LNCaP clone FGC (cell line): ENCODE measurements at regions not wholly inside any gene's neighbourhood (a gene's known extent, or its start where the extent isn't known, plus 50 kb on each side); places are given as distances from the start of the nearest gene placed in this dataset.

Experiments used
- DNase-seq: peaks from one replicate; pipeline ENCODE4 v3.0.0-alpha.2; 2011; ENCODE audit warnings: low read depth
- H3K4me3 ChIP-seq: 2 replicates; pipeline ENCODE4 v1.5.1; 2011; ENCODE audit warnings: mild to moderate bottlenecking, low read depth, low read length, control low read depth
- TF ChIP-seq, protein P1 (sequence below): IDR thresholded peaks from 2 replicates; pipeline ENCODE4 v1.5.1; 2012; ENCODE audit warnings: mild to moderate bottlenecking; ENCODE audit not compliant: control insufficient read depth, insufficient read depth; ENCODE audit errors: extremely low read depth

DNA sequence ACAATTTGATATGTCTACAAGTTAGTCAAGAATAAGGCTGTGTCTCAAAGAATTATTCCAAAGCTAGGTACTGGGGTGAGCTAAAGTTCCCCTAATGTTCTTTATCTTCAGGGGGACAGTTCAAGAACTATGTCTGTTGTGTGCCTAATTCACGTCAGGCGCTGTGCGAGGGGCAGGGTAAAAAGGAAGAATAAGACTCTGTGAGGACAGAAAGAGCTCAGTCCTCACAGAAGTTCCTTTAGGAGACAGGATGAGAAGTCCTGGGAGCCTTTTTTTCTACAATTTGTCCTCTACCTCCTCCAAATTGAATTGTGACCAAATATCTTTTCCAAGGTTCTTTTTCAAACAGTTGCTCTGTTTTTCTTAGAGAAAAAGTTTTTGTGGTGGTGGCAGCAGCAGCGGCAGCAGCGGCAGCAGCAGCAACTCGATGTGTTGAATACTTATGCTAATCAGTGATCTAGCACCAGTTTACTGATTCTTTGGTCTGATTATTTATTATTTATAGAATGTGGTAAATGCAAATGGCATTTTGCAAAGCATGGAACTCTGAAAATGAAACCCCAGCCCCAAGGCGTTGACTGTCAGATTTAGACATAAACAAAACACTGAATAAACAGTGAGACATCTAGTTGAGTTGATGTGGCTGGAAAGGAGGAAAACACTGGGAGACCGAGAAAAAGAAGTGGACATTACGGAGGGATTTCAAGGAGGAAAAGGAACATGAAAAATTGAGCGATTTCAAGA lies 88.6 kb downstream of the GTPBP8 start:
- no peak overlapping the region for H3K4me3 ChIP-seq
- no peak for DNase-seq
- TF ChIP-seq, protein P1, sequence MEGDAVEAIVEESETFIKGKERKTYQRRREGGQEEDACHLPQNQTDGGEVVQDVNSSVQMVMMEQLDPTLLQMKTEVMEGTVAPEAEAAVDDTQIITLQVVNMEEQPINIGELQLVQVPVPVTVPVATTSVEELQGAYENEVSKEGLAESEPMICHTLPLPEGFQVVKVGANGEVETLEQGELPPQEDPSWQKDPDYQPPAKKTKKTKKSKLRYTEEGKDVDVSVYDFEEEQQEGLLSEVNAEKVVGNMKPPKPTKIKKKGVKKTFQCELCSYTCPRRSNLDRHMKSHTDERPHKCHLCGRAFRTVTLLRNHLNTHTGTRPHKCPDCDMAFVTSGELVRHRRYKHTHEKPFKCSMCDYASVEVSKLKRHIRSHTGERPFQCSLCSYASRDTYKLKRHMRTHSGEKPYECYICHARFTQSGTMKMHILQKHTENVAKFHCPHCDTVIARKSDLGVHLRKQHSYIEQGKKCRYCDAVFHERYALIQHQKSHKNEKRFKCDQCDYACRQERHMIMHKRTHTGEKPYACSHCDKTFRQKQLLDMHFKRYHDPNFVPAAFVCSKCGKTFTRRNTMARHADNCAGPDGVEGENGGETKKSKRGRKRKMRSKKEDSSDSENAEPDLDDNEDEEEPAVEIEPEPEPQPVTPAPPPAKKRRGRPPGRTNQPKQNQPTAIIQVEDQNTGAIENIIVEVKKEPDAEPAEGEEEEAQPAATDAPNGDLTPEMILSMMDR = no peak

DNA sequence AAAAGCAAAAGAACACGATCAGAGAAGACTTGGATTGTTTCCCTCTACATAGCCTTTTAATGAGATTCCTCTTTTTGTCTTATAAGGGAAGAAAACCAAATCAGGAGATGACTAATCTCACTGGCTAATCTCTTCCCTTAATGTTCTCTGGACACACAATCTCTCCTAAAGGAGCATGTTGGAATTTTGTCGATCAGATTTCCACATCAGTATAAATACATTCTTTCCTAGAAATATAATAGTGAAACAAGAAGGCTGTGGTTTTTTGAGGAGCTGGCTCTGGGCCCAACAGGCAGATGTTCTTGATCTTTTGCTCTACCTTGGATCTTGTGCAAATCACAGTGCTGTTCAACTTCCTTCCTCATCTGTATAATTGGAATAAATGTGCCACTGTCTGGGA lies 94.0 kb downstream of the GTPBP8 start:
- DNase-seq = no peak
- TF ChIP-seq, protein P1 = no peak
- no peak overlapping the region for H3K4me3 ChIP-seq

DNA sequence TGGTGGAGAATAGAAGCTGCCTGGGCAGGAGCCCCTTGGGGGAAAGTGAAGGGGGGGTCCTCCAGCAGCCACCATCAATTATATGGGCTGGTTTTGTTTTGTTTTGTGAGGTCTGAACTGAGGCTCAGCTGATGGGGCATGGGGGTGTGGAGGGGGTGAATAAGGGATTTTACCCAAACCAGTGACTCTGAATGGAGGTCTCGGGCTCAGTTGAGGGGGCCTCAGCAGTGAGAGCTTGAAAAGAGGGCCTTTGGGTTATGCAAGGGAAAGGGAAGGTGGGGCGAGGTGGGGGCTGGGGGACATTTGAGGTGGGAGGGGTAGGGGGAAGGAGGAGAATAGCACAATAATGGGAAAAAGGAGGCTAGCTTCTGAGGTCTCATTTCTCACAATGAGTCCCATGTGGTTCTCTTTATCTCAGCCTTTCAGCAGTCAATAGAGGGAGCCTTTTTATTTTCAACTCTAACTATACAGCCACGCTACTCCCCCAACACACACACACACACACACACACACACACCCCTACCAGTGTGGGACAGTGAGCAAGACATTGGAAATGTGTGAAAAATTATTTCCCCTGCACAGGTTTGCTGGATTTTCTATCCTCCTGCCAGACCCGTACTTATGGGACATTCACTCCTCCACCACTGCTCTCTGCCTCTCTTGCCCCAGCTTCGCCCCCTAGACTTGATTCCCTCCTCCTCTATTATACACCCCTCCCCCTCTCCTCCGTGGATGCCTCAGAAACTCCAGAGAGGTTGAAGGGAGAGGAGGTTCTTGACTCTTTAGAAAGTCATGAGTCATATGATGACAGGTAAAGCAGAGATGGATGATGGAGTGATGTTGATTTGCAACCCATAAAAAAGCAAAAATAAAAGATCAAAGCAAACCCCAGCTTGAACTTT lies 96.0 kb downstream of the GTPBP8 start:
- TF ChIP-seq, protein P1 = no peak
- DNase-seq = no peak
- no peak overlapping the region for H3K4me3 ChIP-seq

DNA sequence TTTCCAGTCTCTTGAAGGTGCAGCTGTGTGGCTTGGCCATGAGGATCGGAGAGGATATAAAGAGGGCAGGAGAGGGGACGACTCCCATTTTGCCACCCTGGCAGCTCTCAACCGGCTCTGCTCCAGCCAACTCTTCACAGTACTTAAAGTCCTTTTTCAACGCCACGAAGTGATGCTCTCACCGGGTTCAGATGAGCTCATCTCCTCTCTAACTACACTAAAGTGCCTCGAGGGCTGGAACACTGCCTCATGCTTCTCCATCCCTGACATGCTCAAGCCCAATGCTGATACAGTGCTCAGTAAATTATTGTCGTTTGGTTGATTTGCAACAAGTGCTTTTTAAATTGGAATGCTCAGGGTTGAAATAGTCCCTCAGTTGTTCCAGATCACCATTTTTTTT lies 97.8 kb downstream of the GTPBP8 start:
- no peak for DNase-seq
- no peak overlapping the region for H3K4me3 ChIP-seq
- TF ChIP-seq, protein P1 = no peak

DNA sequence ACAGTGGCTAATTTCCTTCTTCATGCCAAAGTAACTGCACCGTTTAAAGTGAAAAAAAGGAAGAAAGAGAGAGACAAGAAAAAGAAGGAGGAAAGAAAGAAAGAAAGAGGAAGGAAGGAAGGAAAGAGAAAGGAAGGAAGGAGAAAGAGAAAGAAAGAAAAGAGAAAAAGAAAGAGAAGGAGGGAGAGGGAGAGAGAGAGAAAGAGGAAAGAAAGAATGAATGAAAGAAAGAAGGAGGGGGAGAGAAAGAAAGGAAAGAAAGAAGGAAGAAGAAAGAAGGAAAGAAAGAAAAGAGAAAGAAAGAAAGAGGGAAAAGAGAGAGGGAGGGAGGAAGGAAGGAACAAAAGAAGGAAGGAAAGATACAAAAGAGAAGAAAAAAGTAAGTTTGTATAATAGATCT lies 100.6 kb downstream of the GTPBP8 start:
- no peak for DNase-seq
- TF ChIP-seq, protein P1 = no peak
- H3K4me3 ChIP-seq = no peak overlapping the region

DNA sequence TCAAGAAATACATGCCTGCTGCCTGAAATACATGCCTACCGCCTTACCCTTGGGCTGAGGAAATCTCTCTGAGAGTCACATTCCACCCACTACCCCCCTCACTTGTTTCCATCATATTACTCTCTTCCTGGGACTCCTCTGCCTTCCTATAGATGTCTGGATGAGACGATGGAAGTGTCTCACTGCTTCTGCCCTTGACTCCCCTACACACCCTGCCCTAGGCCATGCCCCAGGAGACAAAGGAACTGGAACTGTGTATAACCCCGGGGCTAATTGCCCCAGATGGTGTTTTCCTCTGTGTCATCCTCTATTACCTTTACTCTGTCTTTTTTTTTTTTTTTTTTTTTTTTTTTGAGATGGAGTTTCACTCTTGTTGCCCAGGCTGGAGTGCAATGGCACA lies 102.0 kb downstream of the GTPBP8 start:
- TF ChIP-seq, protein P1 = no peak
- no peak for DNase-seq
- H3K4me3 ChIP-seq = no peak overlapping the region
